Fibroblast of skin of right quadriceps (primary cell): ENCODE measurements at regions not wholly inside any gene's neighbourhood (a gene's known extent, or its start where the extent isn't known, plus 50 kb on each side); places are given as distances from the start of the nearest gene placed in this dataset.

Source experiments
- DNase-seq: peaks from one replicate; pipeline ENCODE4 v3.0.0-alpha.2; 2013

- peak; percentile 98 for DNase-seq
Observed at GRCh38 chr9:134502809-134503211, 138.8 kb upstream of the COL5A1 start.

GRCh38 chr9:134503301-134504105 lies 138.1 kb upstream of the COL5A1 start:
- DNase-seq, result no peak

DNA sequence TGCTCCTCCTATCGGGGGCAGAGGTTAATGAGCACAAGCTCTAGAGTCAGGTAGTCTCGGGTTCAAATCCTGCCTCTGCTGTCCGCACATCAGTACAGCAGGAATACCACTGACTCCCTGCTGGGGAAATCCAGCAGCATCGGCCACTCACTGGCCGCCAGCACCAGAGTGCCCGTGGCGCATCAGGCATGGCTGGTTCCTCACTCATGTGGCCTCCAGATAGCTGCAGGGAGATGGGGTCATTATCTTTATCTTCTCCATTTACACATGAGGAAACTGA lies 137.6 kb upstream of the COL5A1 start:
- DNase-seq, result no peak

DNA sequence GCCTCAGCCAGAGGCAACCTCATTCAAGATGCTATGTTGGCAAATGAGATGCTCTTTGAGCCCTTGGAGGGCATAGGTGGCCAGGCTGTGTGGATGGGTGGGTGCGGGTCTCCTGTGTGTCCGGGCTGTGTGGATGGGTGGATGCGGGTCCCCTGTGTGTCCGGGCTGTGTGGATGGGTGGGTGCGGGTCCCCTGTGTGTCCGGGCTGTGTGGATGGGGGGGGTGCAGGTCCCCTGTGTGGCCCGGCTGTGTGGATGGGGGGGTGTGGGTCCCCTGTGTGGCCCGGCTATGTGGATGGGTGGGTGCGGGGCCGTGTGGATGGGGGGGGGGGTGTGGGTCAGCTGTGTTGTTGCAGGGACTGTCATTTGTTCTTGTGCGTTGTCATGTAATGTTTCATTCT lies 136.6 kb upstream of the COL5A1 start:
- DNase-seq, result no peak

DNA sequence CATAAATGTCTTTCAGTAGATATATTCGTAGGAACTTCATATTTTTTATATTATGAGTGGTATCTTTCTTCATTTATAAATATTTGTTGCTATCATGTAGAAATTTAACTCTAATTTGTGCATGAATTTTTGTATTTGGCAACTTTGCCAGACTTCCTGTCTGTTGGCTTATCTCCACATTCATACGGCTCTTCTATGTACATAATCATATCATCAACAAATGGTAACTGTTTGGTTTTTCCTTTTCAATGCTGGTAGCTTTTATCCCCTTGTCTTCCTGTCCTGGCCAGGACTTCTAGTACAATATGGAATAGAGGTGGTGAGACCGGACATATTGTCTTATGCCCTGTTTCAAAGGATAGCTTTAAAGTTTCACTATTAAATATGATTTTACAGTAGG lies 132.3 kb upstream of the COL5A1 start:
- no peak for DNase-seq

DNA sequence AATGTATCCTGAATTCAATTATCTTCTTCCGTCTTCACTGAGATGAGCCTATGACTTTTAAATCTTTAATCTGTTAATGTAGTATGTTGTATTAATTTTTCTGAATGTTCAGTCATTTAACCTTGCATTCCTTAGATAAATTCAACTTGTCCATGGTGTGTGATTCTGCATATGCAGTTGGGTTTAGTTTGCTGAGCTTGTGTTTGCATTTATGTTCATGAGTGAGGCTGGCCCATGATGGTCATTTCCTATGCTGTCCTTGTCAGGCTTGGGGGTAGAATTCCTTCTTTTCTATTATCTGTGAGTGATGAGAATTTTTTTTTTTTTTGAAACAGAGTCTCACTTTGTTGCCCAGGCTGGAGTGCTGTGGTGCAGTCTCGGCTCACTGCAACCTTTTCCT lies 131.8 kb upstream of the COL5A1 start:
- DNase-seq, result no peak

GRCh38 chr9:134514503-134514902 lies 127.1 kb upstream of the COL5A1 start:
- DNase-seq, result no peak

GRCh38 chr9:134515026-134515821 lies 126.4 kb upstream of the COL5A1 start:
- DNase-seq, result no peak

DNA sequence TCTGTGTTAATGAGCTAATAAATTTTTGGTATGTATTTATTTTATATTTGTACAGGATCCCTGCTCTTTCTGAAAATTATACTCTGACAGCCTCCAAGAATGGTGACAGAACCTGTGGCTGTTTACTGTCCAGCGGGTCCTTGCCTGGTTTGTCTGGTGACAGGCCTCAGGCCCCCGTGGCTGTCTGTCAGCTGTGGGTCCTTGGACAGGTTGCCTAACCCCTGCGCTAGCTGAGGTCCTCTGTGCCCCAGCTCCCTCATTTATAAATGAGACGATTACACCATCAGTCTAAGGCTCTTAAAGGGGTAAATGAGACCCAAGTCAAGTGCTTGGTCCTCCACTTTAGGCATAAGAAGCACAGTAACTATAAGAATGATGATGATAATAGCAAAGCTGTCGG lies 125.1 kb upstream of the COL5A1 start:
- DNase-seq, result no peak

DNA sequence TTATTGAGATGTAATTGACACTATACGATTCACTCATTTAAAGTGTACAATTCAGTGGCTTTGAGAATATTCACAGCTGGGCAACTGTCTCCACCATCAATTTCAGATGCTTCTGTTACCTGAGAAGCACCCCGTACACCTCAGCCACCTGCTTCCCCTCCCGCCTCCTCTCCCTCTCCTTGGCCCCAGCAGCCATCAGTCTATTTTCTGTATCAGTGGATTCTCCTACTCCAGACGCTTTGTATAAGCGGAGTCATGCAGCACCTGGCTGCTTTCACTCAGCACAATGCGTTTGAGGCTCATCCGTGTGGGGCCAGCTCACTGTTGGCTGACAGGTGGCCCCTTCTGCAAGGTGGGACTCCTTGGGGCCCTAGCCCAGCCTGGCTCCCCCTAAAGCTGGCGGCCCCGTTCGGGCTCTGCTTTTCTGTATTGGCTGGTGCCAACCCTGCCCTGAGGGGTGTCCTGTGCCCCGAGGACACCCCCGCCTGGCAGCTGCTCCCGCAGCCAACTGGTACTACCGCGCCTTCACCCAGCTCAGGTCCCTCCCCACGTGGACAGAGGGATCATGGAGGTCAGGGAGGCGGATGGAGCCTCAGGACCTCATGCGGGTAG lies 124.4 kb upstream of the COL5A1 start:
- DNase-seq, result no peak

DNA sequence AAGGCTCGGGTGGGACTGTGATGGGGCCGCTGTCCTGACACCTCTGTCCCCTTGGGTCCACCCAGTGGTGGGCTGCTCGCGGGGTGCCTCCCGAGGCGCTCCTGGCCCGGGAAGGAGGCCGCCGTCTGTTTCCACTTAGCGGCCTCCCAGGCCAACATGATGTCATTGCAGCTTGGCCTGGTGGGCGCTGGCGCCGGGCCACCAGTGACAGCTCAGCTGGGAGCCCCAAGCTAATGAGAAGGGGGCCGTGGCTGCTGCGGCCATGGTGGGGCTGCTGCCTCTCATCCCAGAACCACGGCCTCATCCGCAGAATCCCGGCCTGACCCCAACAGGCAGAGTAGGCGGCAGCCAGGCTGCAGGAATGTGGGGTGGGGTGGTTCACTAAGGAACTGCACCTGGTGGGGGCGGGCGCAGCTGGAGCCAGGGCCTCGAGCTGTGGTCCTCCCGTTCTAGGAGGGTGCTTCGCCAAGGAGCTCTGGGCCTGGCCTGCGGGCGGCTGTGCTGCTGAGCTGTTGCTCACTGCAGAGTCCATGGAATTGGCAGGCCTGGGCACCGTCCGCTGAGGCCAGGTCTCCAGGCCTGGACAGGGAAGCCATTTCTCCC lies 123.5 kb upstream of the COL5A1 start:
- peak; percentile 61 for DNase-seq

GRCh38 chr9:134519375-134520070 lies 122.1 kb upstream of the COL5A1 start:
- DNase-seq, result no peak

- no peak for DNase-seq
Observed at GRCh38 chr9:134521817-134522501, 119.6 kb upstream of the COL5A1 start.

- DNase-seq, result no peak
Observed at GRCh38 chr9:134522502-134522848, 119.1 kb upstream of the COL5A1 start.

DNA sequence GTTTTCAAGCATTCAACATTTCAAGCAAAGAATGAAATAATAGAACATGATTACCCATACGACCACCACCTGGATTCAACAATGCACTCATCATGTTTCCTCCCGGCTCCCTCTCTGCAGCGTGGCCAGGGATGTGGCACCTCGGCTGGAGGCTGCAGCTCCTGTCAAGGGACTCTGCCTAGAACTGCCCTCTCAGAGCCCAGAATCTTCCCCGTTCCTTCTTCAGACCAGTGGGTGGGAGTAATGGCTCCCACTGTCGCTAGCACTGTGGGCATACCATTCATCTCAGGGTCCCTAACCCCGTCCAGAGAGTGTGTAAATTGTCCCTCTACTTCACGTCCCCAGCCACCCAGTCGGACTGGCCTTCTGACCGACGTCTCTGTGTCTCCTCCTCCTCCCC lies 118.6 kb upstream of the COL5A1 start:
- DNase-seq, result no peak

GRCh38 chr9:134525070-134525815 lies 116.4 kb upstream of the COL5A1 start:
- DNase-seq, result no peak

DNA sequence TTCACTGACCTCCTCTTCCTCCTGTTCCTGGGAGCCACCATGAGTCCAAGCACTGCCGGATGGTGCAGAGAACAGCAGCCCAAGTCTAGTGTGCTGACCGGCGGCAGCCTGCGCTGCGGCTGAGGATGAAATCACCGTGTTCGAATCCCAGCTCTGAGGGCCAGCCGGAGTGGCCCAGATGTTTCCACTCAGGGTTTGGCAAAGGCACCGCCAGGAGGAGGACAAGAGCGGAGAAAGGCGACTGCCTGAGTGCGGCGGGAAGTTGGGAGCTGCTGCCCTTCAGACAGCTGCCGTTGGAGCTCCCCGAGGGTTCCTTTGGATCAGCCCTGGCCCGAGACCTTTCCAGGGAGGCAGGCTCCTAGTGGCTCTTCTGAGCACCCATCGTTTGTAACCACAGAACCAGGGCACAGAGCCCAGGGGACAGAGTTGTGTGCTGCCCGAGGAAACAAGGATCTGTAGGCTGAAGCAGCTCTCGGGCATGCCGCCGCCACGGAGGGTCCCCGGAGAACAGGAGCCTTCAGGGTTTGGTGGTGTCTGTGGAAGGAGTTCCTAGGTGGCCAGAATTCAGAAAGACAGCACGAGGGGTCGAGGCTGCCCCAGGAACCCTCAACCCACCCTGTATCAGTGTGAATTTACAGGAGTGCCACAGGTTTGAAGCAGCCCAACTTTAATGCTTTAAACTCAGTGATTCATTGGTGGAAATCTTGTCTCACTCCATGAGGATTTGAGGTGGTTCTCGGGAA lies 115.6 kb upstream of the COL5A1 start:
- DNase-seq, result peak; percentile 56

DNA sequence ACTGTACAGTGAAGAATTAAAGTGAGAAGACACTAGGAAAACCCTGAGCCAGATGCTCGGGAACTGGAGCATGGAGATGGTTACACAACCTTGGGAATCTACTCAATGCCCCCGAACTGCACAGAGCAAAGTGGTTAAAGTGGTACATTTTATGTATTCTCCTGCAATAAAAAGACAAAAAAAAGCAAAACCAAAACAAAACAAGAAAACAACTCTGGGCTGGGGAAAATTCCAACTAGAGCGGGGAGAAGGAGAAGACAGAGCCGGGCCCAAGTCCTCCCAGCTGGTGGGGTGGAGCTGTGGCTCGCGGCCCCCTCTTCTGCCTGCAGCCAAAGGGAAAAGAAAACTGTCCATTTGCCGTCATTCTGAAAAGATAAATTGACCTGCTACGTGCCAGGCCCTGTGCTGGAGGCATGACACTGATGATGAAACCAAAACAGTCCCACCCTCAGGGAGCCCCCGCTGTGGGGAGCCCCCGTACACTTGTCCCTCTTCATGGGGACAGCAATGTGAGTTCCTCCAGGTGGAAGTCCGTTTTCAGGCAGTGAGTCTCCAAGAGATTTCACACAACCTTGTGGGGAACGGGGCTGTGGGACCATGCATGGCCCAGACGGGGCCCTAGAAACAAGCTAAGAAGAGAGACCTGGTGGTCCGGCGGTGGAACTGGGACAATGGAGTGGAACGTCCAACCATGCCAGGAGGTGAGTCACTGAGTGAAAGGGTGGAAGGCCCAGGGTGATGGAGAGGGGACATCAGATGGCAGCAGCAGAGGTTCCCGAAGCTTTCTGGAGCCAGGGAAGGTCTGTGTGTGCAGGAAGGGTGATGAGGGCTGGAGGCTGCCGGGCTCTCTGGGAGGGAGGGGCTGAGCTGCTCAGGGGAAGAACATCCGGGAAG lies 114.8 kb upstream of the COL5A1 start:
- DNase-seq, result peak; percentile 44

DNA sequence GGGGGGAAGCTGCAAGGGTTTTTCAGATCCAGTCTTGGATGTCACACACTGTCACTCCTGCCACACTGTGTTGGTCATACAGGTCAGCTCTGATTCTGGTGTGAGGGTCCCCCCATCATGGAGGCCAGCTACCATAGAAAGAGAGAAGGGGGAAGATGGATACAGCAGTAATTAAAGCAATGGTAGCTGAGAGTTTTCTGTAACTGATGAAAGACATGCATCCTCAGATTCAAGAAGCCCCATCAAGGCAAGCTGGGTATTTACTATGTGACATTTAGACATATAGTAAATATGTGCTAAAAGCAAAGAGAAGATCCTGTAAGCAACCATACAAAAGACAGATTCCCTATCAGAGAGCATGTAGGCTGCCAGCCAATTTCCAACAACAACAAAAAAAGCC lies 110.9 kb upstream of the COL5A1 start:
- DNase-seq, result no peak
